ENCODE measurements at regions not wholly inside any gene's neighbourhood (a gene's known extent, or its start where the extent isn't known, plus 50 kb on each side); places are given as distances from the start of the nearest gene placed in this dataset.

DNA sequence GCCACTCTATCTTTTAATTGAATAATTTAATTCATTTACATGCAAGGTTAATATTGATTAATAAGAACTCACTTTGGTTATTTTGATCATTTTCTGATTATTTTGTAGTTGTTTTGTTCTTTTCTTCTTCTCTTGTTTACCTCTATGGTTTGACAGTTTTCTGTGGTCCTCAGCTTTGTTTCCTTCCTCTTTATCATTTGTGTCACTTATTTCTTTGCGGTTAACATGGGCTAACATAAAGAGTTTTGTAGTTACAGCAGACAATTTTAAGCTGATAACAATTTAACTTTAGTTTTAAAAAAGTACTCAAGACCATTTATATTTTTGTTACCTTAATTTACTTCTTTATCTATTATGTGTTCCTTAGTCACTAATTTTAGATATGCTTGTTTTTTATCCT lies 1032.8 kb upstream of the RAG2 start:
- DNase-seq, result no peak

DNA sequence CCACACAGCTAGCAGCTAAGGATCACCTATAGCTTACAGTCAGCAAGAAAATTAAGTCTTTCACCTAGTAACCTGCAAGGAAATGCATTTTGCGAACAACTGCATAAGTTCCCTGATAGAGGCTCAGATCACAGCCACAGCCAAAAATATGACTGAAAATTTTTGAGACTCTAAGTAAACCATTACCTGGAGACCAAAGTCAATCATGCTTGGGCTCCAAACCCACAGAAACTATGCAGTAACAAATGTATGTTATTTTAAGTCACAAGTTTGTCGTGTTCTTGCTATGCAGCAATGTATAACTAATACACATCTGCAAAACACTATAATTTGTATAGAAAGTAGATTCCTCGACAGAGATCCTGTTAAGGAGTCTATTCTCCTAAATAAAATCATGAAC lies 1025.7 kb upstream of the RAG2 start:
- DNase-seq, result no peak

DNA sequence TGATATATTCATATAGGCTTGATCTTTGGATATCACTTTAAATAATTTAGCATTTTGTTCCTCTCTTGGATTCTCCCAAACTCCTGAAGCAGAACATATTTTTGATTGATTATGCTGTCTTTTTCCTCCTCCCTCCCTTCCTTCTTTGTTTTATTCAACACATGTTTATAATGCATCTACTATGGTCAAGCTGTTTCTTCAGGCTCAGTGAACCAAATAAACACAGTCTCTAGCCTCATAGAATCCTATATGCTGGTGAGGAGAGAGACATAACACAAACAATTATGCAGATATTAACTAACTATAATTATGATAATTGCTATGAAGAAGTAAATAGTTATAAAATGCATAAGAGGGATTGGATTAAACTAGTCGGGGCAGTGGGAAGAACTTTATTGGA lies 1023.6 kb upstream of the RAG2 start:
- no peak for DNase-seq

DNA sequence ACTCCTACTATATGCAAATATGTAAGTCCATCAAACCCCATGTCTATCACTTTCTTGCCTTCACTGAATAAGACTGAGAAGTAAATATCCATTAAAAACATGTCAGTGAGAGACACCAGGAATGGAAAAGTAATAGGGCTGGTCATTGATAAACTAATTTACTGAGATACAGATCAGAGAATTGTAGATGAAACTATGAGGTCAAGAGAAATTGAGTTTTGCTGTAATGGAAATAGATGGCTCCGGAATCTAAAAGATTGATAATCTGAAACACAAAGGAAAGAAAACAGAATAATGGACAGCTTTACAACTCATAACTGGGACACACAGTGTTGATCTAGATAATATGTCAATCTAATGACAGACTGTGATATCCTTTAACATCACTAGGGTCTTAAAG lies 1018.3 kb upstream of the RAG2 start:
- no peak for DNase-seq

DNA sequence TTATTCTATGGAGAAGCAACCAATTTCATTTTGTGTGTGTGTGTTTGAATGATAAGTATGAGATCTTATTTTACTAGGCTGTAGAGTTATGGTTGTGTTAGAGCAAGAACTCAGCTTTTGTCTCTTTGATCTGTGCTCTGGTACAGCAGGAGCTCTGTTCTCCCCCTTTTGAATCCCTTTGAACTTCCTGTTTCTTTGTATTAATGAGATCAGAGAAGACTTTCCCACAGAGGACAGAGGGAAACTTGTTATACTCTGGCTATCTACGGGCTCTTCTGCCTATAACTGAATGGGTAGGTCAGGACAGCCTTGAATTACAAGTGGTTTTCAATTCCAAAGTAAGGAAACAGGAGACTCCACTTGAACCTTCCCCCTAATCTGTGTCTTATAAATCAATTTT lies 1015.0 kb upstream of the RAG2 start:
- no peak for DNase-seq

DNA sequence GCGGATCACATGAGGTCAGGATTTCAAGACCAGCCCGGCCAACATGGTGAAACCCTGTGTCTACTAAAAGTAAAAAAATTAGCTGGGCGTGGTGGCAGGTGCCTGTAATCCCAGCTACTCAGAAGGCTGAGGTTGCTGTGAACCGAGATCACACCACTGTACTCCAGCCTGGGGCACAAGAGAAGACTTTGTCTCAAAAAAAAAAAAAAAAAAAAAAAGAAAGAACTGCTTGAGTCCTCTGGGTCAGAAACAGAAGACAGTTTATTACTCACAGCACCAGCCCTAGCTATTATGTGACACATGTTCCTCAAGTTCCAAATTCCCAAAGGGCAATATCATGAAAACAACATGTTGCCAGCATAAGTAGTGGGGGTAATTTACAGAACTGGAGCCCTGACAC lies 1014.1 kb upstream of the RAG2 start:
- no peak for DNase-seq

DNA sequence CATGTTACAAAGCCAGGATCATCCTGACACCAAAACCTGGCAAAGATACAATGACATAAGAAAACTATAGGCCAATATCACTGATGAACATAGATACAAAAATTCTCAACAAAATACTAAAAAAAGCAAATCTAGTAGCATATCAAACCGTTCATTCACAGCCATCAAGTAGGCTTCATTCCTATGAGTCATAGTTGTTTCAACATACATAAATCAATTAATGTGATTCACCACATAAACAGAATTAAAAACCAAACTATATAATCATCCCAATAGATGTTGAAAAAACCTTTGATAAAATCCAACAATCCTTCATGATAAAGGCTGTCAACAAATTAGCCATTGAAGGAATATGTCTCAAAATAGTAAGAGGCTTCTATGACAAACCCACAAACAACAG lies 1007.2 kb upstream of the RAG2 start:
- DNase-seq, result no peak

DNA sequence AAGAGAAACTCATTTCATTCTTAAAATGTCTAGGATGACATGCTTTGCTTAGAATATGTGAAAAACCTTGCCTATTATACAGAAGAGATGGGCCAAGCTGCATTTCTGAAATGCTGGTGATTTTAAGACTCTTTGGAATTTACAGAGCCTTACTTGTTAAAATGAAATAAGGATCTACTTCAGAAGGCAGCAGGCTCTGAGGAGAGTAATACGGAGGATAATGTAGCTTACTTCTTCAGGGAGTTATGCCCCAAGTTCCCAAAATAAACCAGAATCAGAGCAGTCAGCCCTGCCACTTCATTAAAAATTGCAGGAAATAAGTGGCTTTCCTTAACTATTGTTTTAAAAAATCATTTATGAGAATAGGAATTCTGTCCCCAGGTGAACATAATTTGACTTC lies 1000.3 kb upstream of the RAG2 start:
- DNase-seq, result no peak

DNA sequence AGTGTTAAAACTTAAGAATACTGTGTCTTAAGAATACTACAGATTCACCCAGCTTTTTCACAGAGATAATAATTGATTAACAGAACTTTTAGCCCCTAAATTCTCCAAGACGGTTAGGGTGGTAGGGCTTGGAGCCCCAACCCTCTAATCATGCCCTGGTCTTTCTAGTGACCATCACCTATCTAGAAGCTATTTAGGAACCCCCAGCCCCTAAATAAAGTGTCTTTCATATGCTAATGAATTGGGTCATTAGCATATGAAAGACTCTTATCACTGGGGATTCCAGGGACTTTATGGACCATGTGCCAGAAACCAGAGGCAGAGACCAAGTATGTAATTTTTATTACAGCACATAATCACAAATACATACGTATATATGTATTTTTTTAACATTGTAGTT lies 999.7 kb upstream of the RAG2 start:
- no peak for DNase-seq

DNA sequence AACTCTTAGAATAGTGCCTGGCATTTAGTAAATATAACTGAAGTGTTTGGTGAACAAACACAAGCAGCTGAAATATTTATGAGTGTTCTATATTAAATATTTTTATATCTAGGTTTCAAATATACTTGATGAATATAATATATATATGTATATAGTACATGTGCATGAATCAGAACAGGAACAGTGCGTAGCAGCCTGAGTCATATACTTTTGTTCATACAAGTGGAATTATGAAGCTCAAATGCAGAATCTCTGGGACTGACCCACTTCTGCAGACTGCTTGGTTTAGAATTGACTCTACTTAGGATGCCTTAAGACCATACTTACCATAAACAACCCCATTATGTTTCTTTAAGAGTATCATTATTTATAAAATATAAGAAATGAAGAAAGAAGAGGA lies 997.8 kb upstream of the RAG2 start:
- no peak for DNase-seq

DNA sequence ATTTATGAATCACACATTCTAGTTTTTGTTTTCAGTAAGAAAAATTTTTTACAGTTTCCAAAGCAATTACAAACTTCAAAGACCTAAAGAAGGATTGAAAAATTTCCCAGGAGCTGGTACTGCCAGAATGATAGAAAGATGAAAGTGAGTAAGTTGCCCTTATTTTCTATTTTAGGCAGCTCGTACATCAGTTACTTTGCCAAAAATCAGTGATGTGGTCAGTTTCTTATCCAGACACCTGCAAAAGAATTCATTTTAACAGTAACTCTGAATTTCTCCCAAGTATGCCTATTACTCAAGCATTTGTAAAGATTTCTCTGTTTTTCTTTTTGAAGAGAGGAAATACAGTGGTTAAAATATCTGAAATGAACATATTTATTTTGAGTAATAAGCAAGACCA lies 976.3 kb upstream of the RAG2 start:
- DNase-seq, result no peak

DNA sequence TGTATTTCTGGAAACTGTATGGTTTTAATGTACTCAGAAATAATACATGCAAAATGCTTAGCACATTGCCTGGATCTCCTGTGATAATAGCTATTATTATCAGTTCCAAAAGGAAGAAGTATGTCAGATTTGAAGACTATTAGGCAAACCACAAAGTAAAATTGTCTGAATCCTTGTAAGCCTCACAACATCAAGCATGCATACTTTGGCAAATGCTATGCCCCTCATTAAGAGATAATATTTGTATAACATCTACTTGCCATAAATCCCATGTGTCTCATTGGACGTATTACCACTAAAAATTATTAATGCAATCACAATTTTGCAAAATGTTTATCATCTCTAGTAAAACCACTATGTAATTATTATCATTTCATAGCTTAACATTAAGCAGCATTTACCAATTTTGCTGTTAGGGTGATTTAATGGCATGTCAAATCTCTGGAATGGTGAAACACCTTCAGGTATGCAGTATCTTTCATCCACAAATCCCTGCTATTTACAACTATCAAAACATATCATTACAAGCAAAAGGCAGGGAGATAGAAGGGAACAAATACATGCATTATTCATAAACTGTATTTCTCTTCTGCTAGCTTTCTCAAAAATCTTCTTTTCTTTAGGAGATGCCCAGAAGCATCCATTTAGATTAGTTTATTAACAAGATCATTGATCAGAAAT lies 974.6 kb upstream of the RAG2 start:
- peak in 1 of 2 donors; percentile 1 for DNase-seq

DNA sequence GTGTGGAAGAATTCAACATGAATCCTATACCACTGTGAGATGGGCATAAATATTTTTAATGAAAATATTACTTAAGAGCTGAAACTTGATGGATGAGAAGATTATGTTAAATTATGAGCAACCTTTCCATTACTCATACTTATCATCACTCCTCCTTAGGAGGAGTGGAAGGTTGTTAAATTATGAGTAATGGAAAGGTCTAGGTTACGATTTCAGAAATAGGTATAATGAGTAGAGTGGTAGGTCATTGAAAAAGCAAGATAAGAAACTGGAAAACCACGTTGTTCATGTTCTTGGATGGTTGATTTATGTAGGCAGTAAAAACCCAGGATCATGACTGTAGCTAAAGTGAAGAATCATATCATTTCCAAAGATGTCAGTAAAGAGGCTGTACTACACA lies 973.2 kb upstream of the RAG2 start:
- no peak for DNase-seq

DNA sequence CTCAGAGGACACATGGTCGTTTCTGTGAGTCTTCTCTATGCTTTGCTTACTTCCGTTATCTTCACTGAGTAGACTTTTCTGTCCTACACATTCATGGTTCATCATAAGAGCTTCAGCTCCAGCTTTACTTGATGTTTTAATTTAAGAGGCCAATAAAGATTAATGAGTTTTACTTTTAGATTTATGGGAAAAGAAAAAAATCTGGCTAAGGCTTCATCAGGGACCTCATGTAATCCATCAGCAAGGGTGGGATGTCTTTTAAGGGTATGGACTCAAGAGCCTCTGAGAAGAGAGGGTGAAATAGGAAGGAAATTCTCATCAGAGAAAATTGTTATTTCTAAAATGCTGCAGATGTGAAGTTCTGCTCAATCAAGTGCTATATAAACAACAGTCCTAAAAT lies 963.0 kb upstream of the RAG2 start:
- DNase-seq, result no peak

DNA sequence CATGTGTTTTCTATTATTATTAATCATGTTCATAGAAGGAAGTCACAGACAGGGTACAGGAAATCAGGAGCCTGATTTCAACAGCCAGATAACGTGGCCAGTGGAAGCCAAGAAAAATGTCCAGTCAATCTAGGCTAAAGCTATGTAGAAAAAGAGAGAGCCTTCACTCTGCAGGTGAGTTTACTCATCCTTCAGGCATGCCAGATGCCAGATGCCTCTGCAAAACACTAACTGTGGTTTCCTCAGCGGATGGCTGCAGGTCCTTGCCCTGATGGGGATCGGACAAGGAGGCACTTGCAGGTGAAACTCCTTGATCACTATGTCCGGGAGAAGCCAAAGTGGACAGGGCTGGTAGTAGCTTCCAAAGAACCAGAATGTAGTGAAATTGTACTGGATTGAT lies 962.3 kb upstream of the RAG2 start:
- DNase-seq, result no peak

DNA sequence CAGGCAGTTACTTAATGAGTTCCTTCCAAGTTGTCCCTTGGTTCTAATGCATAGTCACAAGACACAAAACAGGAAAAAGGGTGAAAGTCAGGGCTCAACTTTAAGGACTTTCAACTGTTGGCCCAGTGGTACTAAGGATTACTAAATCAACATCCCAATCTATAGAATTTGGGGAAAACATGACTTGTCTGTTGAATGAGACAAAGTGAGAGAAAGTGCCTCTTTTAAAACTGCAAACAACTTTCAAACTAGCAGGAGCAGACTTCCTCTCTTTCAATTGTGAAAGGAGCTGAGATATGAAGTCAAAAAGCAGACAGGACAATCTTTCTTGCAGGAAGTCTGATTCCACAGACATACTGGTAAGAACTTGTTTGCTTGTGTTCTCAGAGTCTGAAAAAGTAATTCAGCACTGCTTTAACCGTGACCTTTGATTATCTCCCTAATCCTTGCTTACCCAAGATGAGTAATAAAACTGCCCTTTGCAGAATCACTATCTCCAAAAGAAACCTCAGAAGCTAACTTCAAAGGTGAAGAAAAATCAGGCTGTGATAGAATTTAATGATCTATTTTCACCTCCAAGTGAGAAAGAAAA lies 960.7 kb upstream of the RAG2 start:
- DNase-seq, result no peak

DNA sequence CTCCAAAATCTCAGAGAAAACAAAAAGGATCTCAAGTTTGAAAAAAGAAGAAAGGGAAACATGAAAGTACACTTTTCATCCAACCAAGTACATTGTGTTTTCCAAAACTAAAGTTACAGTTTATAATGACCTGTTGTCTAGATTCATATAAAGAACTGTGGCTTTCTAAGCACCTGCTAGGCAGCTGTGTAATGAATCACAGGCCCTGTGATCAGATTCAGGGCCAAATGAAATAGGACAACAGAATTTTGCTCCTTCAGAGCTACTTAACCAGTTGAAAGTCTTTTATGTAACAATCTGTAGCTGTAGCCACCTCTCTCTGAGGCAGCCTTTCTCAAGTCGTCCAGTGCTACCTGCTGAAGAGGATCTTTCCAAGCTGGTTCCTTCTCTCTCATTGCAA lies 960.0 kb upstream of the RAG2 start:
- DNase-seq, result no peak

DNA sequence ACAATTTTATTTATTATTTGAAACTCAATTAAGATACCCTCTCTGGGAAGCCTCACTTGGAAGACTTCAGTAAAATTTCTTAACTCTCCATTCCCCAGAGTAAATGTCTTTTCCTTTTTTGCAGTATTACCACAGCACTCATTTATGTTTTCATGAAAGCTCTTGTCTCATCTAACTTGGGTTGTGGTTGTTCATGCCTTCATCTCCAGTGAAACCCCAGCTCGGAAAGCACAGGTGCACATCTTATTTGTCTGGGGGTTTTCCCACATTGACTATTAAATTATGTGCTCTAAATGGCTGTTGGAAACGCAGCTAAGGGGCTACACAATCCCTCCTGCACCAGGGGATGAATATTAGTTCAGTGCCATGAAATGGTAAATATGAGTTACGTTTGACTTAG lies 954.2 kb upstream of the RAG2 start:
- no peak for DNase-seq

DNA sequence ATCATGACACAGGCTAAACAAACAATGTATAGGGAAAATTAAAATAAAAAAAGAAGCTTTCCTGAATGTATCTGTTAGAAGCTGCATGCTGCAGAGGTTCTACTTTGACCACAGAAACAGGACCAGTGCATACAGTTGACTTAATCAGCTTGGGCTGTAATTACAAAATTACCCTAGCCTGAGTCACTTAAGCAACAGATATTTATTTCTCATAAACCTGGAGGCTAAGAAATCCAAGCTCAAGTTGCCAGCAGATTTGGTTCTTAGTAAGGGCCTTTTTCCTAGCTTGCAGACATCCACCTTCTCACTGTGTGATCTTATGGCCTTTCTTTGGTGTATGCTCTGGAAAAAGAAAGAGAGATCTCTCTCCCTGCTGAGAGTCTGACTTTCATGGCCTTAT lies 946.5 kb upstream of the RAG2 start:
- no peak for DNase-seq

DNA sequence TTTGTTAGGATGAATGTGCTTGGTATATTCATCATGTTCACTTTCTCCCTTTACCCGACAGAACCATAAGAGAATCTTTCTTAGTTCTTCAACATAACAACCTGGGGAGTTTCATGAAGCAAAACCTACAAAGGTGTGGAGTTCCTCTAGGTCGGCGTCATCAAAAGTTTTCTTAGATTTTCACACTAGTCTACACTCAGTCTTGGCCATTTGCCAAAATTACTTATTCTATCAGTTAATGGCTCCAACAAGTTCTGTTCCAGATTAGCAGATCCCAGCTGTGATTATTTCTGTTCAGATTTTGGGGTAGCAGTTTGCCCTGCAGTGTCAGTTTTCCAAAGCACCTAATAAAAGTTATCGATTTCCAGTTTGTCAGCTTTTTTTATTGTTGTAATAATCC lies 935.8 kb upstream of the RAG2 start:
- DNase-seq, result no peak

DNA sequence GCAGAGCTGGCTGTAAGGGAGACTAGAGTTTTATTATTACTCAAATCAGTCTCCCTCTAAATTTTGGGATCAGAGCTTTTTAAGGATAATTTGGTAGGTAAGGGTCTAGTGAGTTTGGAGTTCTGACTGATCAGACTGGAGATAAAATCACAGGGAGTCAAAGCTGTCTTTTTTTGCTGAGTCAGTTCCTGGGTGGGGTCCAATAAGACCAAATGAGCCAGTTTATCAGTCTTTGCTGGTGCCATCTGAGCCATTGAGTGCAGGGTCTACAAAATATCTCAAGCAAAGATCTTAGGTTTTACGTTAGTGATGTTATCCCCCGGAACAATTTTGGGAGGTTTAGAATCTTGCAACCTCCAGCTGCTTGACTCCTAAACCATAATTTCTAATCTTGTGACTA lies 935.1 kb upstream of the RAG2 start:
- DNase-seq, result no peak

DNA sequence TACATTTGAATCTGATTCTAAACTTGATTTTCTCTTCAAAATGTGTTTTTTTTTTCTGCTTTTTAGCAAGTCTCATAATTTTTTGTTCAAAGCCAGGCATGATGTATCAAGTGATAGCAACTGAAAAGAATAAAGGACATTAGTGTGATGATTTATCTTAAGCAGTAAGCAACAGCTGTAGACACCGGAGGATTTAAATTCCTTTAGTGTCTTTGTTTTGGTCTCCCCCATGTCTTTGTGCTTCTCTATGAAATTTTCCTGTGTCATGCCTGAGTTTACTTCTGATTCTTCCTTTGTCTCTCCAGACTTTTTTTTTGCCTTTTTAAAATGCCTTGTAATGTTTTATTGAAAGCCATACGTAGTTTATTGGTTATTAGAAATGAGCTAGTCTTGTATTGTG lies 934.2 kb upstream of the RAG2 start:
- DNase-seq, result no peak

DNA sequence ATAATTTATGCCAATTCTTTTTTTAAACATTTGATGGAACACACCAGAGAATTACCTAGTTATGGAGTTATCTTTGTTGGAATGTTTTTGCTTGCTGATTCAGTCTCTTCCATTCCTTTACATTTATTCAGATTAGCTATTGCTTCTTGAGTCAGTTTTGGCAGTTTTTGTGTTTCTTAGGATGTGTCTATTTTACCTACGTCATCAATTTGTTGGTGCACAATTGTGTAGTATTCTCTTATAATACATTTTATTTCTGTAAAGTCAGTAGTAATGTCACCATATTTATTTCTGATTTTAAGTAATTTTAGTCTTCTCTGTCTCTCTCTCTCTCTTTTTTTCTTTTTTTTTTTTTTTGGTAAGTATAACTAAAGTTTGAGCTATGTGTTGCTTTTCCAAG lies 929.5 kb upstream of the RAG2 start:
- no peak for DNase-seq

DNA sequence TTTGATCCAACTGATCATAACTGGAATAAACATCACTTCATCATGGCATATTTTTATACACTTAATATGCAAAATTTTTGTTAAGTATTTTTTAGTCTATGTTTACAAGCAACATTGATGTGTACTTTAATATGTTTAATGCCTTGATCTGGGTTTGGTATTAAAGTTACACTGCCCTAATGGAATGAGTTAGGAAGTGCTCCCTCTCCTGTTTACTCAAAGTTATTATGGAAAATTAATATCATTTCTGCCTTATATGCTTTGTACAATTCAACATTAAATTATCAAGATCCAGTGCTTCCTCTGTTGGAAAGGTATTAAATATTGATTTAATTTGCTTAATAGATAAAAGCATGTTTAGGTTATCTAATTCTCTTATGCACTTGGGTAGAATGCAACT lies 927.3 kb upstream of the RAG2 start:
- DNase-seq, result no peak
